Stromal cell of bone marrow (primary cell): ENCODE measurements at regions not wholly inside any gene's neighbourhood (a gene's known extent, or its start where the extent isn't known, plus 50 kb on each side); places are given as distances from the start of the nearest gene placed in this dataset.

ENCODE experiments used
- DNase-seq: peaks from one replicate; pipeline ENCODE4 v3.0.0-alpha.2; 2012; ENCODE audit warnings: low read depth

- DNase-seq: no peak
Measured at GRCh38 chr1:90201467-90202358, 206.8 kb downstream of the ZNF326 start.

GRCh38 chr1:90200646-90201205, 205.8 kb downstream of the ZNF326 start:
- DNase-seq: no peak

- DNase-seq: no peak
Measured at GRCh38 chr1:90198616-90199332, 203.9 kb downstream of the ZNF326 start.

- no peak for DNase-seq
Measured at GRCh38 chr1:90193116-90193515, 198.2 kb downstream of the ZNF326 start.

- no peak for DNase-seq
Measured at GRCh38 chr1:90192408-90192807, 197.5 kb downstream of the ZNF326 start.

- no peak for DNase-seq
Measured at GRCh38 chr1:90190523-90190922, 195.6 kb downstream of the ZNF326 start.

GRCh38 chr1:90189889-90190288, 195.0 kb downstream of the ZNF326 start:
- no peak for DNase-seq

- no peak for DNase-seq
Measured at GRCh38 chr1:90187323-90187585, 192.3 kb downstream of the ZNF326 start.

GRCh38 chr1:90186506-90187322, 191.8 kb downstream of the ZNF326 start:
- DNase-seq: no peak

- no peak for DNase-seq
Measured at GRCh38 chr1:90176530-90176929, 181.6 kb downstream of the ZNF326 start.

GRCh38 chr1:90175490-90176167, 180.7 kb downstream of the ZNF326 start:
- no peak for DNase-seq

GRCh38 chr1:90174246-90174645, 179.3 kb downstream of the ZNF326 start:
- no peak for DNase-seq

GRCh38 chr1:90162216-90162615, 167.3 kb downstream of the ZNF326 start:
- DNase-seq: no peak

- no peak for DNase-seq
Measured at GRCh38 chr1:90161625-90162024, 166.7 kb downstream of the ZNF326 start.

GRCh38 chr1:90155721-90156487, 161.0 kb downstream of the ZNF326 start:
- no peak for DNase-seq

- DNase-seq: no peak
Measured at GRCh38 chr1:90154711-90155110, 159.8 kb downstream of the ZNF326 start.

GRCh38 chr1:90149101-90149500, 154.2 kb downstream of the ZNF326 start:
- no peak for DNase-seq

GRCh38 chr1:90147093-90147492, 152.2 kb downstream of the ZNF326 start:
- DNase-seq: no peak

GRCh38 chr1:90144820-90145219, 149.9 kb downstream of the ZNF326 start:
- no peak for DNase-seq

GRCh38 chr1:90143591-90143990, 148.7 kb downstream of the ZNF326 start:
- DNase-seq: no peak

- DNase-seq: no peak
Measured at GRCh38 chr1:90142697-90143096, 147.8 kb downstream of the ZNF326 start.
